ENCODE measurements at regions not wholly inside any gene's neighbourhood (a gene's known extent, or its start where the extent isn't known, plus 50 kb on each side); places are given as distances from the start of the nearest gene placed in this dataset.

- TF ChIP-seq CTCF (IDR thresholded peaks at IDR 0.05; ENCODE audit: extremely low read depth in 1 of 2, insufficient read depth in 1 of 2, low read depth in 1 of 2, low read length in 2 of 2) (no peak), EZH2 (IDR thresholded peaks at IDR 0.05; ENCODE audit: borderline replicate concordance, low read depth, low read length, severe bottlenecking) (no peak), JUN (IDR thresholded peaks at IDR 0.05; ENCODE audit: borderline replicate concordance, insufficient read depth, insufficient read length, low read depth) (no peak), POLR2A (IDR thresholded peaks at IDR 0.05; ENCODE audit: low read depth, low read length) (no peak), MYC (IDR thresholded peaks at IDR 0.05; ENCODE audit: low read depth, low read length) (no peak), POLR2AphosphoS5 (IDR thresholded peaks at IDR 0.05; ENCODE audit: insufficient read depth, low read depth, low read length) (no peak), MAX (IDR thresholded peaks at IDR 0.05; ENCODE audit: insufficient read depth, insufficient read length) (no peak), FOS (IDR thresholded peaks at IDR 0.05; ENCODE audit: borderline replicate concordance, insufficient read depth, low read length) (no peak)
Measured at GRCh38 chr2:237177986-237178385, 92.3 kb downstream of the COPS8 start.
